Fibroblast of villous mesenchyme (primary cell): ENCODE measurements at regions not wholly inside any gene's neighbourhood (a gene's known extent, or its start where the extent isn't known, plus 50 kb on each side); places are given as distances from the start of the nearest gene placed in this dataset.
"Not testable (repeated sequence)": the region's sequence is repeated elsewhere in the genome, so short reads cannot be mapped to it uniquely, and the experiment has no call there.

Experiments used
- DNase-seq: peaks from one replicate; pipeline ENCODE4 v3.0.0-alpha.2; 2010; ENCODE audit warnings: low read depth
- H3K4me3 ChIP-seq: 2 replicates; pipeline ENCODE4 v1.5.1; 2011; ENCODE audit warnings: low read depth, mild to moderate bottlenecking, low read length
- CTCF ChIP-seq: IDR thresholded peaks from 2 replicates; pipeline ENCODE4 v1.5.1; 2012; ENCODE audit warnings: low read depth, mild to moderate bottlenecking, low read length; ENCODE audit not compliant: insufficient read depth

- no peak for TF ChIP-seq CTCF
- no peak overlapping the region for H3K4me3 ChIP-seq
- DNase-seq, result no peak
Observed at GRCh38 chr1:209106237-209106741, 477.2 kb upstream of the CAMK1G start.

GRCh38 chr1:209106861-209107260, 476.7 kb upstream of the CAMK1G start:
- no peak for TF ChIP-seq CTCF
- no peak overlapping the region for H3K4me3 ChIP-seq
- DNase-seq, result no peak

- DNase-seq, result no peak
- H3K4me3 ChIP-seq, result no peak overlapping the region
- no peak for TF ChIP-seq CTCF
Observed at GRCh38 chr1:209107535-209107934, 476.0 kb upstream of the CAMK1G start.

GRCh38 chr1:209109001-209109785, 474.3 kb upstream of the CAMK1G start:
- TF ChIP-seq CTCF, result no peak
- DNase-seq, result no peak
- H3K4me3 ChIP-seq, result no peak overlapping the region

- no peak for TF ChIP-seq CTCF
- no peak for DNase-seq
- no peak overlapping the region for H3K4me3 ChIP-seq
Observed at GRCh38 chr1:209113521-209113920, 470.0 kb upstream of the CAMK1G start.

- TF ChIP-seq CTCF, result no peak
- H3K4me3 ChIP-seq, result no peak overlapping the region
- DNase-seq, result no peak
Observed at GRCh38 chr1:209116705-209117104, 466.8 kb upstream of the CAMK1G start.

GRCh38 chr1:209123601-209124000, 459.9 kb upstream of the CAMK1G start:
- no peak for TF ChIP-seq CTCF
- no peak for DNase-seq
- H3K4me3 ChIP-seq, result no peak overlapping the region

GRCh38 chr1:209129091-209129490, 454.4 kb upstream of the CAMK1G start:
- DNase-seq, H3K4me3 ChIP-seq: not testable (repeated sequence)
